GM19438 (cell line): ENCODE measurements at regions not wholly inside any gene's neighbourhood (a gene's known extent, or its start where the extent isn't known, plus 50 kb on each side); places are given as distances from the start of the nearest gene placed in this dataset.

Source experiments
- ATAC-seq: cut with Tn5 transposase; IDR thresholded peaks from one replicate; pipeline ENCODE4 v1.9.1; 2021; ENCODE audit warnings: low read depth; ENCODE audit not compliant: unreplicated experiment

DNA sequence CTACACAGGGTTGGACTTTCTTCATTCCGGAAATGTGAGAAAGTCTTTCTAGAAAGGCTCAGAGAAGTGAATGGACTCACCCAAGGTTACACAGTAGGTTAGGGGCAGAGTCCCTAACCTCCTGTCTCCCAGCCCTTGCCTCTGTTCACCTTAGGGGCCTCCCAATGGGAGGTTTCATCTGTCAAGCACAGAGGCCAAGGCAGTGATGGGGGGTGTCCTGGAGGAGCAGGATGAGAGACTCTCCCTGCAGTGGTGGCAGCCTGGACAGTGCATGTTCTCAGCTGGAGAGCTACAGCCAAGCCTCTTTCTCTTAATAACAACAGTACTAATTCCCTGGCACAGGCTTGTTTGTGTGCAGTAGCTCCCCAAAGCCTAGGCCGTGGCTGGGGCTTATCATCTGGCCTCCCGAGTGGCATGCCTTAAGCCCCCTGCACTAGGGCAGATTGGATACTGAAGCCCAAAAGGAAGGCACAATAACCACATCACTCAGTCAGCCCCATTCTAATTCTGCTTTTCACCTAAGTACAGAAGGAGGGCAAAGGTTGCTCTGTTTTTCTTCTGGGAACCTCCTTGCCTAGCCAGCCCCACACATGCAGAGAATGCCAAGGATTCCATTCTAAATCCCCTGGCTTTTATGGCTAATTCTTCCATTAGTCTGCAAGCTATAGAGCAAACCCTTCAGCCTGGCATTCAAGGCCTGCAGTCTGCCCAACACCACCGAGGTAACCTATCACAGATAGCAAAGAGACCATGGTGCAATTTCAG lies 50.2 kb upstream of the XPA start:
- no peak for ATAC-seq

DNA sequence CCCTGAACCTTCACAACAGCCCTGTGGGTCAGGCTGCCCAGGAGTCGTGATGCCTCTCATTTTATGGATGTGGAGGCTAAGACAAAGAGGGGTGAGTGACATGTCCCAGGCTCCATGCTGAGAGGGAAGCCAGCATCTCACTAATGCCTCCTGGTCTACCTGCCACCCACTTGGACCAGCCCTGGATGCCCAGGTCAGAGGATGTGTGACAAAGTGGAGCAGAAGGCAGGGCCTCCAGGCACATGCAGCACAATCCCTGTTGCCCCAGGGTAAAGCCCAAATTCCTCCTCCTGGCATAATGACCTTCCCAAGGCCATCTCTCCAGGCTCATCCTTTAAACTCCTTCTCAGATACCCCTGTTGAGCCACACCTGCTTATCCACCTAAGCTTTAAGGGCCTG lies 51.4 kb upstream of the XPA start:
- no peak for ATAC-seq

DNA sequence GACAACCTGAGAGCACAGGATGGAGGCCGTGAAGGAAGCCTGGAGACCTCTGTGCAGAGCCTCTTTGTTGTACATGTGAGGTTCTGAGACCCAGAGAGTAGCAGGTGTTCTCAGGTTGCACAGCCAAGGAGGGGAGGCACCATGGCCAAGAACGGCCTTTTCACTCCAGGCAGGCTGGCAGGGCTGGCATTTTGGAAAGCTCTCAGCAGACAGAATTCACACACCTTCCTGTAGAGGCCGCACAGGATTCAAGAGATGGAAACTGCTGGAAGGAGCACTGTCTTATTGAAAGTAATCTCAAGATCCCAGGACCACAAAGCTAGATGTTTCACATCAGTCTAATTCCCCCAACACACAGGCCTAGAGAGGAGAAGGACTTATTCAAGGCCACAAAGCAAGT lies 52.8 kb upstream of the XPA start:
- ATAC-seq: no peak

DNA sequence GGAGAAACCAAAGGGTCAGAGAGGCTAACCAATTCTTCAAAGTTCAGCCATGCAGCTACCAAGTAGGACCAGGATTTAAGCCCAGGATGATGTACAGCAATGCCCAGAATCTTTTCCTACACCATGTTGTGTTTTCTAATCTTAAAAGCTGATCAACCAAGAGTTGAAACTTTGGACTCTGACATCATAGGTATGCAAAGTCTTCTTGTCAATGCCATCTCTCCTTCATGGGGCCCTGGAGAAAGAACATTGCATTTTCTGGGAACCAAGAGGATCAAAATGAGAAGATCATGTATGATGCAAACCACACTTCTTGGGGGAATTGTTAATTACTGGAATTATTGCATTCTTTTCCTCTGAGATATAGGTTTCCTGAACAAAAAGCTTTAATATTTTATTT lies 54.4 kb upstream of the XPA start:
- no peak for ATAC-seq

DNA sequence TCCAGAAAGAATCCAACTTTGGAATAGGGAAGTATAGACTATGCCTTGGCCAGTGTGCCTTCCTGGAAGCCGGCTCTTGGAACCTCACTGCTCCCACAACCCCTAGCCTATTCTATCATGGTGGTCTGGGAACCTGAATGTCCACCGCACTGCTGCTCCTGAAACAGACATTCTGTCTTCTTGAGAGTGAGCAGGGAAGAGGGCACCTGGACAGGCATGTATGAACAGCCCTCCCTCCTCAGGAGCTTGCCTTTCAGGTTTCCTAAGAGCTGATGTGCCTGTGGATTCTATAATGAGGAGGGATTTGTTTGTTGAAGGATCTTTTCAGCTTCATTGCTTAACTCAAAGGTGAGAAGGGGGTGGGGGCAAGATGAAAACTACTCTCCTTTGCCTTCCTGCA lies 55.1 kb upstream of the XPA start:
- no peak for ATAC-seq

DNA sequence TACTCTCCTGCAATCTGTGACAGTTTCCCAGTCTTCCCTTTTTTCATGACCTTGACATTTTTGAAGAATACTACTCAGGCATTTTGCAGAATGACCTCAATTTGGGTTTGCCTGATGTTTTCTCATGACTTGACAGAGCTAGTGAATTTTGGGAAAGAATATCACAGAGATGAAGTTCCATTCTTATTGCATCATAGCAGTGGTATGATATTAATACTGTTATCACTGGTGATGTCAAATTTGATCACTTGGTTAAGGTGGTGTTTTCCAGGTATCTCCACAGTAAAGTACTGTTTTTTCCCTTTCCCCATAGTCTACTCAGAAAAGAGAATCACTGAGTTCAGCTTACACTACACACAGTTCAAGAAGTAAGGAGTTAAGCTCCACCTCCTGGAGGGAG lies 56.2 kb upstream of the XPA start:
- ATAC-seq: no peak

DNA sequence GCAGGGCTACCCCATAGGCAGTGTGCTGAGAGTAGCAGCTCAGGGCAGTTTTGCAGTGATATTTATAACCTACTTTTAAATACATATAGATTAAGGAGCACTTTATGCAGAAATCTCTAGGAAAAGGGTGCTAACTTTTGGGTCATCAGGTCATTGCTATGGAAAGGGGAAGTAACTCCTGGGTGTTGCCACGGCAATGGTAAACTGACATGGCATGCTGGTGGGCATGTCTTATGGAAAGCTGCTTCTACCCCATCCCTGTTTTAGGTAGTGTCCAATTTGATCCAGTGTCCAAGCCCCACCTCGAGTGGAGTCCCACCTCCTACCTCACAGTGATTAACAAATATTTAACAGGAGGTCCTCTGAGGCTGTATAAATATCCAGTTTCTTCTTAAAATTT lies 56.8 kb upstream of the XPA start:
- no peak for ATAC-seq

DNA sequence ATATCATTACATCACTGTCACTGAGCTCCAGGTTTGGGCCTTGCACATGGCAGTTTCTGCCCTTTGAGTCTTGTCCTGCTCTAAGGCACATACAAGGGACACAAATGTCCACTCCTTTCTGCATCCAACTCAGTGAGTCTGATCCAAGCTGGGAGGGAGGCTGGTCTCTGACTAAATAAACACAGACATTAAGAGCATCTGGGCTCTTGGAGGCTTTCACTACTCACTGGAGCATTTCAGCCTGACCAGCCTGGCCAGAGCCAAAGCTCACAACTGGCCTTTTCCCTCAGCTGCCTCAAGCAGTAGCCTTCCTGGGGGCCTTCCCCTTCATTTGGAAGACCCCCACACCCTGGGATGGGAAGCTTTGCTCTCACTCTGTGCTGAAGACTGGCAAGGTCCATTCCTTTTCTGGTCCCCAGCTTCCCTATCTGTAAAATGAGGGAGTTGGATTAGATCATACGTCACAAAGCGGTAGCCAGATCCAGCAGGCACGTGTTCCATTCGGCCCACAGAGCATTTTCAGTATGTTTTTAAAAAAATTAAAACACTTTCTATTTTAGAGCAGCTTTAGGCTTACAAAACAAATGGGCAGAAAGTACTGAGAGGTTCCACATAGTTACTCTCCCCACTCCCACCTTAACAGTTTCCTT lies 58.6 kb upstream of the XPA start:
- no peak for ATAC-seq

DNA sequence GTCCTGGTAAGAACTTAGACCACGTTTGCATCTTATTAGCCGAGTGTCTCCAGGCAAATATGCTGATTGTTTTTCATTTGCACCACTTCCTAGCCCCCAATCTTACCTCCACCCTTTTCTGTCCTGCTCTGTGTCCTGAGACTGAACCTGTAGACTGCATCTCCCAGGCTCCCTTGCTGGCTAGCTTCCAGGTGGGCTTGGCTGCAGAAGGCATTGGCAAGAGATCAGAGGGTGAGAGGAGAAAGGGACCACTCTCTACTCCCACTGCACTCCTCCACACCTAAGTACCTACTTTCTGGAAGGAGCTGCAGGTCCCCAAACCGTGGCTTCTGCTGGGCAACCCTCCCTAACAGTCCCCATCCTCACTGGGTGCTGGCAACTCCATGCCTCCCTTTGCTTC lies 59.9 kb upstream of the XPA start:
- no peak for ATAC-seq

DNA sequence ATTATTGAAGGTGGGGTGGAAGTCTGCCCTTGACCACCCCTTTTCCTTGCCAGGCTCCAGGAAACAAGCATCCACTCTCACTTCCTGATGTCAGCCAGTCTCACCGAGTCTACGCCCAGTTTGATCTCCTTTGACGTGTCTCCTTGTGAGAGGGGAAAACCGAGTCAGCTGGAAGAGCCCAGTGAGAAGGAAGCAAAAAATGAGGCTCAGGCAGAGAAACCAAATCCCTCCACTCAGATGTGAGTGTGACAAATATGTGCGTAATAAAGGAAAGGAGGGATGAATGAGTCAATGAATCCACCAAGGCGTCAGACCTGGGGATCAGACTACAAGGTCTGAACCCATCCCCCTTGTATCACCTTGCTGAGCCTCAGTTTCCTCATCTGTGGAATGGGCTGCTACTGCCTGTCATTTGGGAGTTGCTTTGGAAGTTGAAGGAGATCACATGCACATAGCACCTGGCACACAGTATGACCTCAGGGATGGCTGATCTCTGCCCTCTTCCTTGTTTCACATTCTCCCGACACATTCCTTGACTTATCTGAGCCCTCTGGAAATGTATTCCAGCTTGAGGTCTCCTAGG lies 61.3 kb upstream of the XPA start:
- no peak for ATAC-seq

DNA sequence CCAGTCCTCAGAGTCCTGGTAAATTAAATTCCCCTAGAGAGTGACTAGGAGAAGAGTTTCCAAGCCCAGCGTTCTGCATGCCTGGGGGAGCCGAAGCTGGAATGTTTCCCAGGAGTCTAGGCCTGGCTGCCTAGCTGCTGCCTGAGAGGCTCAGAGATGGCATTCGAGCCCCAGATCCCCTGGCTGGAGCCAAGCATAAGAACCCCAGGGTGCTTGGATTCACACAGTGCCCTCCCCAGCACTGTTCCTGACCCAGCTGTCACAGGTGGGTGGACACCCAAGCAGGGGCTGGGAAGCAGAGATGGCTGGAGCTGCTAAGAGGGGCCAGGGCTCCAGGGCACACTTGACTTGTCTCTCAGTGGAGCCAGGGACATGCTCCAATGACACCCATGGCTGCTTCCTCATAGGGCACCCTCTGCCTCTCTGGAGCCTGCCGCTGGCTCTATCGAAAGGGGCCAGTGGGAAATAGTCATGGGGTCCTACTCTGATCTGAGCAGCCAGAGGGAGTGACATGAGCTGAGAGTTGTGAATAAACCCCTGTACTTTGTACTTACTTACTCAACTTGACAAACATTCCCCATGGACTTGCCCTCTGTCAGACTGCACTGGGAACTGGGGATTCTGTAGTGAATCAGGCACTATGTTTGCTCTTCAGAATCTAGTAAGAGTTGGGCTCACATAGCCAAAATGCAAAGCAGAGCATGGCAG lies 62.6 kb upstream of the XPA start:
- no peak for ATAC-seq

DNA sequence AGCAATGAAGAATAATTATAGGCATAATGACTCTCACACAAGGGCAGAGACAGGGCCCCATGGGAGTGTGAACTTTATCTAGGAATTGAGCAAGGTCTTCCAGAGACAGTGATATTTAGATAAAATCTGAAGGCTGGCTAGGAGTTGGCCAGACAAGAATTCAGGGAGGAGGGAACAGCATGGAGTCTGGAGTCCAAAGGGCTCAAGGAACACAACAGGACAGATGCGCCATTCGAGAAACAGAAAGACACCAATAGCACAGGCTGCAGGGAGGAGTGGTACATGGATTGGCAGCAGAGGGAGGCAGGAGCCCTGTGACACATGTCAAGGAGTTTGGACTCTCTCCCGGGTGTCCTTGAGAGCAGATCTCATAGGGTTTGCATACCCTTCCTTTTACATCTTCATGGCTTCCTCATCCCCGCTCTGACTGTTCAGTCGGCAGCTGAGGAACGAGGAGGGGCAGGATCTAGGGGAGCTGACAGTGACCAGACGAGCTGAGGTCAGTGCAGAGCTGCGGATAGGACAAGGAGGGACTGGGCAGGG lies 64.0 kb upstream of the XPA start:
- no peak for ATAC-seq

DNA sequence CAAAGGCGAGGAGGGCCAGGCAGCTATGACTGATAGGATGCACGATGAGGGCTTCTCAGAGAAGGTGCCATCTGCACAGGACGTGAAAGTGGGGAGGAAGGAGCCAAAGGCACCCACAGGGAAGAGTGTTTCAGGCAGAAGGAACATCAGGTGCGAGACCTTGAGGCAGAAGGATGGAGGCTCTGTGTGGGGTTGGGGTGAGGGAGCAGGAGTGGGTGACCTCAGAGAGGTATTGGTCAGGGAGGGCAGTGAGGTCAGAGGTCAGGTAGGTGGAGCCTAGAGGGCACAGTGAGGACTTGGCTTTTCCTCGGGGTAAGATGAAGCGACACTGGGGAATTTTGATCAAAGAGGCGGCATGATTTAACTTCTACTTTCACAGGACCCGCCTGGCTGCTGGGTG lies 64.7 kb upstream of the XPA start:
- no peak for ATAC-seq

DNA sequence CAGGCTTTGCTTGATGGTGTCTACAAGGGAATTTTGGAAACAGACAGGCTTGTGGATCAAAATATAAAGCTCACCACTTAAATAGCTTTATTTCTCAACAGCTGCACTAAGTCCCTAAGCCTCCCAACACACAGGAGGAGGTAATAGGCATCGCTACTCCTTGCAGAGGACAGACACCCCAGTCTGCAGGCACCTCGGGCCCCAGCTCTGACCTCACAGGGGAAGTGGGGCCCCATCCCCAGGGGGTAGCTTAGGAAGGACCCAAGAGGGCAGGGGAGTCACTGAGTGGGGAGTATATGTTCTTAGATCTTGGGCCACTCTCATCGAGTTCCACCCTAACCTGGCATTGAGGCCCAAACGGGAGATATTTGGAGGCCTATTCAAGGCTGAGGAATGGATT lies 66.7 kb upstream of the XPA start:
- no peak for ATAC-seq

DNA sequence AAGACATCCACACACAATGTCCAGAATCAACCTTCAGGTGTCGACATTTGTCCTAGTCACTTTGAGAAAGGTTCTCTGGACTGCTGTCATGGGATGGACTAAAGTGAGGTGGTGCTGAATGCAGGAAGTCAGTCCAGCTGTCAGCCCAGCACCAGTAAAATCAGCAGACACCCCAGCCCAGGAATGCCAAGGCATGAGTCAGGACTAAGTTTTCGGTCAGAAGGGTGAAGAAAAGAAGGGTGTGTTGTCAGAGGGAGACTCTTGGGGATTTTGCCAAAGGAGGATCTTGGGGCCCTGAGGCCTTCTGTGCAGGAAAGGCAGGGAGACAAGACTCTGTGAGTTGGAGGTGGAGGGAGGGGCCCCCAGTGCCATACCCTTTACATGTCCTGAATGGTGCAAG lies 69.0 kb upstream of the XPA start:
- no peak for ATAC-seq

DNA sequence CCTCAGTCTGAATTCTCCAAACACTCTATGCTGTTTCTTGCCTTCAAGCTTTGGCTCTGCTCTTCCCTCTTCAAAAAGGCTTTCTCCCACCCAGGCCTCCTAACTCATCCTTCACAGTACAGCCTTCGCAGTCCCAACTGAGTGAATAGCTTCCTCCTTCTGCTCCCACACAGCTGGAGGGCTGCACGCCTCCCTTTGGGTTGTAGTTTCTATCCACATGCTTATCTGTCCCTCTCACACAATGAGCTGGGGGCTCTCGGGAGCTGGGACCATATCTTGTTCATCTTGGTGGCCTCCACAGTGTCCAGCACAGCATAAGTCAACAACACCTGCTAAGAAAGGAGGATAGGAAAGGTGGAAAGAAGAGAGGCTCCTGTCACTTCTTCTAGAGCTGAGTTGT lies 69.5 kb upstream of the XPA start:
- no peak for ATAC-seq

DNA sequence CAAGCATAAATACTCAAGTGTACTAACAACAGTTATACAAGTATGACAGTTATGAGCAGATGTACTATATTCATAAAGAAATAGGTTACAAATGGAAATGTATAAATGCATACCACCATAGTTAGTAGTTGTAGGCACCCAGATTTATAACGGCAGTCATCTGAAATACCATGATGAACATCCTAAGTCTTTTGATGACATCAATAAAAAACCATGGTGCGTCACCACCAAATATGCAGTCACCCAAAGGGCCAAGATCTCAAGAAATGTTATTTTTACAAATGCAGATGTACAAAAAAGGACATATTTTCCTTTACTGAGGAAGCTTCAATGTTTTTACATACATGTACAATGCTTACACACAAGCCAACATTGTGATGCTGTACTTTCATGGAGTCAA lies 70.8 kb upstream of the XPA start:
- no peak for ATAC-seq

DNA sequence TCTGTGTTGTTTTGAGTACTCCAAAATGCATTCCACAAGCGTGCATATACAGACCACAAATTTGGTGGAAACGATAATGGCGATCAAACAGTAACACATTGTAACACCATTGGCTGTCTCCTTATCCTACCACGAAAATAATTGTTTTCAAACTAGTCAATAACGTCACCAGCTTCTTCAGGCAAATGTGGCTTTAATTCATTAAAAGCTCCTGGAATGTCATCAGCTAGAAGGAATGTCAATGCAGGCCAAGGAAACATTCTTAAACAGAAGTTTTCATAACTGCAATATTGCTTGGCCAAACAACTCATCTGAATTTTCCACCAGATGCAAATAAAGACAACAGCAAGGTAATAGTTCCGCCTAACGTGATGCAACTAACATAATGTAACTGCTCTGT lies 71.6 kb upstream of the XPA start:
- no peak for ATAC-seq

DNA sequence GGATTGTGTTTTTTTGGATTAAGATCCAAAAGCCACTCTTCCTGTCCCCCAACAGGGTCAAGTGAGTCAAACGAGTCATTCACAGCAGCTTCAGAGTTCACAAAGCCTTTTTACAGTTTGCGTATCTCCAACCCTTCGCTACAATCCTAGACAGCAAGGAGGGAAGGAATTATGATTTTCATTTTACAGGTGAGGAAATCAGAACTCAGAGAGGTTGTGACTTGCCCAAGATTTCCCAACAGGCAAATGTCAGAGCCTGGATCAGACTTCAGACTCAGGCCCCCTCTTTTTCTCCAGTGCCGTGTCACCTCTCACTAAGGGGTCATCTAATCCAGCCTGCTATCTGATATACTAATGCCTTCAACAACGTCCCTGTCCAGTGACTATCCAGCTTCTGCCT lies 72.1 kb upstream of the XPA start:
- no peak for ATAC-seq

DNA sequence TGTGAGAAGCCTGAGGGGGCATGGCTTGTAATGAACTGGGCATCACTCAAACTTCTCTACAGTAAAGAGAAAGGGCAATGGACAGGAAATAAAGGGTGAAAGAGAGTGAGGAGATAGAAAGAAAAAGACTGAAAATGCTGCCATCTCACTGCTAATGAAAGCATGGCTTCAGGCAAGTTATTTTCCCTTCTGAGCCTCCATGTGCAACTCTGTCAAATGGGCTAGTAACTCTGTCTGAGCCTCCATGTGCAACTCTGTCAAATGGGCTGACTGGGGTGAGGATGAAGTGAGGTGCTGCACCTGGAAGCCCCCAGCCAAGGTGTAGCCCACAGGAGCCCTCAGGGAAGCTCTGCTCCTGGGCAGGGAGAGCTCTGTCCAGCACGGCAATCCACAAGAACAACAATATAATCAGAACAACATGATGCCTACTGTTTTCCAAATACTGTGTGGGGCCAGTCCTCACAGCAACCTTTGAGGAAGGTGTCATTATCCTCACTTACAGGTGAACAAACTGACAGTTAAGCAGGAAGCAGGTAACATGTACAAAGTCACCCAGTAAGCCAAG lies 73.8 kb upstream of the XPA start:
- no peak for ATAC-seq

DNA sequence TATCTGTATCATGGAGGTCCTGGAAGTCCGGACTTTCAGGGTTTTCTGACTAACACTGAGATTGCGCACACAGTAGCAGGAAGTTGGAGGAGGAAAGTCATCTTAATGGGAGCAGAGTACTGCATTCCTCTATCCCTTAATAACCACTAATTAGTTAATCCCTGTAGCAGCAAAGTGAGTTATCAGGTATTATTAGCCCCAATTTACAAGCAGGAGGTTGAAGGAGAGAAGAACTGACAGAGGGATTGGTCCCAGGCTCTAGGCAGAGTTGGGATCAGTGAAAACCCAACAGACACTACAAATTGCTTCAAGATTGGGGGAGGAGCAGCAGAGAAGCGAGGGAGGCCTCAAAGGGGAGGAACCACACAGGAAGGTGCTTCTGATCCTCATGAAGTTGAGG lies 74.5 kb upstream of the XPA start:
- no peak for ATAC-seq
